CD14-positive monocyte (primary cell): ENCODE measurements at regions not wholly inside any gene's neighbourhood (a gene's known extent, or its start where the extent isn't known, plus 50 kb on each side); places are given as distances from the start of the nearest gene placed in this dataset.
A peak's percentile ranks its signal among the peaks of the same experiment; 100 is the strongest.

Experiments used
- DNase-seq, 3 donors: peaks; one replicate each; pipeline ENCODE4 v3.0.0-alpha.2; 2011 to 2022
- H2AFZ ChIP-seq: 2 replicates; pipeline ENCODE4 v1.6.0; 2012; ENCODE audit warnings: mild to moderate bottlenecking, low read depth, low read length, inconsistent platforms; ENCODE audit not compliant: insufficient read depth, poor library complexity, severe bottlenecking
- H3K27ac ChIP-seq, 2 donors: 1 replicate in 1 of 2; 2 replicates in 1 of 2; pipeline ENCODE4 v1.5.1; 2012 to 2013; ENCODE audit warnings: low read length in 2 of 2, control low read depth in 1 of 2, inconsistent platforms in 1 of 2, low read depth in 1 of 2, mild to moderate bottlenecking in 1 of 2
- H3K27me3 ChIP-seq, 2 donors: one replicate each; pipeline versions ENCODE4 v1.6.0 to v1.6.1; 2011 to 2013; ENCODE audit warnings: low read length in 2 of 2; ENCODE audit not compliant: control insufficient read depth in 2 of 2, insufficient read depth in 2 of 2
- H3K36me3 ChIP-seq, 2 donors: replicated peaks in 1 of 2; 1 replicate in 1 of 2; 2 replicates in 1 of 2; pipeline versions ENCODE4 v1.5.1 to v1.6.1; 2012 to 2013; ENCODE audit warnings: low read length in 2 of 2, control low read depth in 1 of 2, inconsistent platforms in 1 of 2, mild to moderate bottlenecking in 1 of 2; ENCODE audit not compliant: insufficient read depth in 2 of 2, control insufficient read depth in 1 of 2
- H3K4me1 ChIP-seq, 2 donors: 1 replicate in 1 of 2; 2 replicates in 1 of 2; pipeline versions ENCODE4 v1.5.1 to v1.6.1; 2012 to 2013; ENCODE audit warnings: low read length in 2 of 2, control low read depth in 1 of 2, inconsistent platforms in 1 of 2, mild to moderate bottlenecking in 1 of 2, moderate library complexity in 1 of 2; ENCODE audit not compliant: insufficient read depth in 2 of 2, control insufficient read depth in 1 of 2
- H3K4me2 ChIP-seq: replicated peaks from 2 replicates; pipeline ENCODE3; 2012; ENCODE audit warnings: low read length, moderate library complexity, mild to moderate bottlenecking; ENCODE audit not compliant: poor library complexity, severe bottlenecking; ENCODE audit errors: extremely low read depth
- H3K4me3 ChIP-seq, 3 experiments: fragments of 200-600 bp in 1 of 3; sonication (generic) in 1 of 3; replicated peaks in 1 of 3; 1 replicate in 2 of 3; 2 replicates in 1 of 3; pipeline ENCODE4 v1.5.1; 2011 to 2013; ENCODE audit warnings: low read length in 3 of 3, mild to moderate bottlenecking in 3 of 3, control low read depth in 2 of 3, low read depth in 2 of 3, inconsistent platforms in 1 of 3, moderate library complexity in 1 of 3
- H3K79me2 ChIP-seq: 2 replicates; pipeline ENCODE4 v1.6.0; 2012; ENCODE audit warnings: mild to moderate bottlenecking, control low read depth, inconsistent platforms, low read length, moderate library complexity; ENCODE audit not compliant: insufficient read depth
- H3K9ac ChIP-seq: 2 replicates; pipeline ENCODE4 v1.6.0; 2017; ENCODE audit warnings: low read length, mild to moderate bottlenecking; ENCODE audit not compliant: insufficient read depth, poor library complexity, severe bottlenecking
- H3K9me3 ChIP-seq, 2 donors: replicated peaks in 1 of 2; 1 replicate in 1 of 2; 2 replicates in 1 of 2; pipeline versions ENCODE4 v1.5.1 to v1.6.1; 2012 to 2013; ENCODE audit warnings: low read length in 2 of 2, control low read depth in 1 of 2; ENCODE audit not compliant: control insufficient read depth in 1 of 2, insufficient read depth in 1 of 2
- H4K20me1 ChIP-seq: 2 replicates; pipeline ENCODE4 v1.6.0; 2012; ENCODE audit warnings: mild to moderate bottlenecking, low read length, control low read depth, moderate library complexity; ENCODE audit not compliant: insufficient read depth
- H3K27ac Mint-ChIP-seq, 7 donors: one replicate each; pipeline ENCODE4 v1.8.0; 2020; ENCODE audit warnings: mild to moderate bottlenecking in 7 of 7, mixed read lengths in 7 of 7, moderate library complexity in 6 of 7, inconsistent platforms in 2 of 7
- H3K27me3 Mint-ChIP-seq, 3 donors: one replicate each; pipeline ENCODE4 v1.8.0; 2021 to 2022; ENCODE audit warnings: low read depth in 3 of 3, mild to moderate bottlenecking in 3 of 3, mixed read lengths in 3 of 3, moderate library complexity in 3 of 3, inconsistent platforms in 1 of 3
- H3K36me3 Mint-ChIP-seq, 2 donors: one replicate each; pipeline ENCODE4 v1.8.0; 2020; ENCODE audit warnings: mixed read lengths in 2 of 2, inconsistent platforms in 1 of 2, mild to moderate bottlenecking in 1 of 2
- H3K4me1 Mint-ChIP-seq: one replicate; pipeline ENCODE4 v1.8.0; 2020; ENCODE audit warnings: mild to moderate bottlenecking, mixed read lengths
- H3K4me3 Mint-ChIP-seq, 2 donors: one replicate each; pipeline ENCODE4 v1.8.0; 2020; ENCODE audit warnings: mild to moderate bottlenecking in 2 of 2, mixed read lengths in 2 of 2, moderate library complexity in 1 of 2
- H3K9me3 Mint-ChIP-seq, 7 donors: one replicate each; pipeline ENCODE4 v1.8.0; 2020 to 2022; ENCODE audit warnings: mixed read lengths in 7 of 7, mild to moderate bottlenecking in 6 of 7, moderate library complexity in 6 of 7, inconsistent platforms in 2 of 7
- WGBS: methylation state at CpG from one replicate; pipeline ENCODE4 v1.1.5; 2013; ENCODE audit warnings: missing lambda C conversion rate; ENCODE audit not compliant: insufficient coverage; 5-methylcytosine and 5-hydroxymethylcytosine counted together
- intact Hi-C, 2 donors: fragments of 100-400 bp; cut with micrococcal nuclease; formaldehyde crosslinking; loops; one replicate each; pipeline versions ENCODE4 v1.15.0 to v1.15.1; 2023
- TF ChIP-seq, protein P1 (sequence below): fragments of 200-600 bp; IDR thresholded peaks from one replicate; pipeline ENCODE4 v1.8.0; 2022; ENCODE audit warnings: antibody characterized with exemption, mild to moderate bottlenecking

DNA sequence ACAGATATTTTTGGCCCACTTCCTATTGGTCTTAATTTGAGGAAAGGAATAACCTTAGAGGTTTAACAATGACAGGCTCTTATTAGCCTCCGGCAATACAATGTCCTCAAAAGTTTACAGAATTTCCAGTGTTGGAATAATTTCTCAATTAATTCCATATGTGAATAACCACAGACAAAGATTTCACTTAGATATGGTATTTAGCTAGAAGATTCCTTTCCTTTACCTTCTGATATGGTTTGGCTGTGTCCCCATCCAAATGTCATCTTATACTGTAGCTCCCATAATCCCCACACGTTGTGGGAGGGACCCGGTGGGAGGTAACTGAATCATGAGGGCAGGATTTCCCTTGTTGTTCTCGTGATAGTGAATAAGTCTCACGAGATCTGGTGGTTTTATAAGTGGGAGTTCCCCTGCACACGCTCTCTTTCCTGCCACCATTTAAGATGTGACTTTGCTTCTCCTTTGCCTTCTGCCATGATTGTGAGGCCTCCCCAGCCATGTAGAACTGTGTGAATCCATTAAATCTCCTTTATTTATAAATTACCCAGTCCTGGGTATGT, 54.9 kb upstream of the RGS7 start:
- TF ChIP-seq, protein P1, sequence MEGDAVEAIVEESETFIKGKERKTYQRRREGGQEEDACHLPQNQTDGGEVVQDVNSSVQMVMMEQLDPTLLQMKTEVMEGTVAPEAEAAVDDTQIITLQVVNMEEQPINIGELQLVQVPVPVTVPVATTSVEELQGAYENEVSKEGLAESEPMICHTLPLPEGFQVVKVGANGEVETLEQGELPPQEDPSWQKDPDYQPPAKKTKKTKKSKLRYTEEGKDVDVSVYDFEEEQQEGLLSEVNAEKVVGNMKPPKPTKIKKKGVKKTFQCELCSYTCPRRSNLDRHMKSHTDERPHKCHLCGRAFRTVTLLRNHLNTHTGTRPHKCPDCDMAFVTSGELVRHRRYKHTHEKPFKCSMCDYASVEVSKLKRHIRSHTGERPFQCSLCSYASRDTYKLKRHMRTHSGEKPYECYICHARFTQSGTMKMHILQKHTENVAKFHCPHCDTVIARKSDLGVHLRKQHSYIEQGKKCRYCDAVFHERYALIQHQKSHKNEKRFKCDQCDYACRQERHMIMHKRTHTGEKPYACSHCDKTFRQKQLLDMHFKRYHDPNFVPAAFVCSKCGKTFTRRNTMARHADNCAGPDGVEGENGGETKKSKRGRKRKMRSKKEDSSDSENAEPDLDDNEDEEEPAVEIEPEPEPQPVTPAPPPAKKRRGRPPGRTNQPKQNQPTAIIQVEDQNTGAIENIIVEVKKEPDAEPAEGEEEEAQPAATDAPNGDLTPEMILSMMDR = no peak
- Mint-ChIP-seq H3K9me3 (peaks cover 0 to 2% (median 0%) of the 10 kb centered on the region in 7 donors), H3K36me3 (no peaks in the 10 kb centered on the region), H3K27ac (no peak overlapping the region), H3K4me3 (no peak overlapping the region), H3K27me3 (peaks cover 0 to 5% (median 3%) of the 10 kb centered on the region in 3 donors), H3K4me1 (no peaks in the 10 kb centered on the region)
- H3K27ac ChIP-seq = no peak overlapping the region
- H2AFZ ChIP-seq = no peak overlapping the region
- H3K27me3 ChIP-seq = no peaks in the 10 kb centered on the region
- no peaks in the 10 kb centered on the region for H3K4me1 ChIP-seq
- H3K9me3 ChIP-seq = no peaks in the 10 kb centered on the region
- WGBS = 60% methylated on average over 1 of the region's 6 CpGs
- no peaks in the 10 kb centered on the region for H4K20me1 ChIP-seq
- no peak overlapping the region for H3K4me3 ChIP-seq
- no peaks in the 10 kb centered on the region for H3K36me3 ChIP-seq
- H3K4me2 ChIP-seq = no peak overlapping the region
- H3K9ac ChIP-seq = no peak overlapping the region
- intact Hi-C loops = no loop called here
- DNase-seq = no peak
- H3K79me2 ChIP-seq = no peaks in the 10 kb centered on the region

DNA sequence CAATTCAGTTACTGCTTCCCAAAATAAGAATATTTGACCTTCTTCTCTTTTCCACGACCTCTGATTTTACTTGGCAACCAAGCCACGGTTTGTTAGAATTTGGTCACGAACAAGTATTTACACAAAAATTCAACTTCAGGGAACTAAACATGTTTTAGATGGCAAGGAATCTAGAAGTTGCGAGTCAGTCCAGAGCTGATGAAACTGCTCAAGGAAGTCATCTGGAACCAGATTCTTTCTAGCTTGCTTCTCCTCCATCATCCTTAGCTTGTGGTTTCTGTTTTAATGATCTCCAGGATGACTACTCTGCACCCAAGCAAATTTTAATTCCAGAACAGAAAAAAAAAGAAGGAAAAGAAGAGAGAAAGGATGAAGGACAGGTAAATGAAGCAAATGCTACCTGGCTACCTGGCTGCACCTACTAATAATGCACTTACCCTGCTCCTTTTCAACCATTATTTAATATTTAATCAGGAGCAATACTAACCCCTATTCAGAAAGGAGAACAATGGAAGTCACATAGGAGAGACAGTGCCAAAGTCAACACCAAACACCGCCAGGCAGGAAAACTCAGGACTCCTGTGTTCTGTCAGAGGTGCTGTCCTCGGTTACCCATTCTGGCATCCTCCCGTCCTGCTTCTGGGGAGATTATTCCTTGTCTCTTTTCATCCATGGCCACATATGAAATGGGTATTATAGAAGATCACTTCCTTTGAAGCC, 54.2 kb upstream of the RGS7 start:
- H3K27ac ChIP-seq = no peak overlapping the region
- H3K36me3 ChIP-seq = no peaks in the 10 kb centered on the region
- H3K4me3 ChIP-seq = no peak overlapping the region
- TF ChIP-seq, protein P1 = no peak
- 90% methylated on average over 3 of the region's 7 CpGs for WGBS
- DNase-seq = no peak
- no peak overlapping the region for H3K4me2 ChIP-seq
- H3K79me2 ChIP-seq = no peaks in the 10 kb centered on the region
- Mint-ChIP-seq H3K9me3 (peaks cover 0 to 2% (median 0%) of the 10 kb centered on the region in 7 donors), H3K36me3 (no peaks in the 10 kb centered on the region), H3K4me3 (no peak overlapping the region), H3K4me1 (no peaks in the 10 kb centered on the region), H3K27me3 (peaks cover 0 to 4% (median 3%) of the 10 kb centered on the region in 3 donors), H3K27ac (peak overlapping the region in 1 of 7 donors; percentile 5)
- no peaks in the 10 kb centered on the region for H4K20me1 ChIP-seq
- H2AFZ ChIP-seq = no peak overlapping the region
- H3K27me3 ChIP-seq = no peaks in the 10 kb centered on the region
- intact Hi-C loops = no loop called here
- H3K9ac ChIP-seq = no peak overlapping the region
- H3K4me1 ChIP-seq = no peaks in the 10 kb centered on the region
- no peaks in the 10 kb centered on the region for H3K9me3 ChIP-seq
